ENCODE measurements at regions not wholly inside any gene's neighbourhood (a gene's known extent, or its start where the extent isn't known, plus 50 kb on each side); places are given as distances from the start of the nearest gene placed in this dataset.

- DNase-seq (ENCODE audit: low spot score), result no peak
Observed at GRCh38 chr1:94734963-94735901, 84.9 kb upstream of the SLC44A3 start.

GRCh38 chr1:94731891-94732290 lies 88.3 kb upstream of the SLC44A3 start:
- no peak for DNase-seq (ENCODE audit: low spot score)

GRCh38 chr1:94730450-94730849 lies 89.7 kb upstream of the SLC44A3 start:
- DNase-seq (ENCODE audit: low spot score), result no peak

GRCh38 chr1:94729267-94729666 lies 90.9 kb upstream of the SLC44A3 start:
- no peak for DNase-seq (ENCODE audit: low spot score)

- no peak for DNase-seq (ENCODE audit: low spot score)
Observed at GRCh38 chr1:94727846-94728715, 92.1 kb upstream of the SLC44A3 start.

GRCh38 chr1:94726981-94727685 lies 93.0 kb upstream of the SLC44A3 start:
- DNase-seq (ENCODE audit: low spot score), result no peak

- DNase-seq (ENCODE audit: low spot score), result no peak
Observed at GRCh38 chr1:94725566-94725965, 94.6 kb upstream of the SLC44A3 start.

GRCh38 chr1:94723894-94724293 lies 96.3 kb upstream of the SLC44A3 start:
- DNase-seq (ENCODE audit: low spot score), result no peak

GRCh38 chr1:94723463-94723862 lies 96.7 kb upstream of the SLC44A3 start:
- DNase-seq (ENCODE audit: low spot score), result no peak

GRCh38 chr1:94722181-94722580 lies 98.0 kb upstream of the SLC44A3 start:
- DNase-seq (ENCODE audit: low spot score), result no peak

GRCh38 chr1:94721240-94721639 lies 98.9 kb upstream of the SLC44A3 start:
- DNase-seq (ENCODE audit: low spot score), result no peak

- no peak for DNase-seq (ENCODE audit: low spot score)
Observed at GRCh38 chr1:94719926-94720793, 100.0 kb upstream of the SLC44A3 start.

- no peak for DNase-seq (ENCODE audit: low spot score)
Observed at GRCh38 chr1:94716965-94717364, 103.2 kb upstream of the SLC44A3 start.

GRCh38 chr1:94715321-94715720 lies 104.8 kb upstream of the SLC44A3 start:
- no peak for DNase-seq (ENCODE audit: low spot score)

- no peak for DNase-seq (ENCODE audit: low spot score)
Observed at GRCh38 chr1:94714552-94714951, 105.6 kb upstream of the SLC44A3 start.

- DNase-seq (ENCODE audit: low spot score), result no peak
Observed at GRCh38 chr1:94714152-94714551, 106.0 kb upstream of the SLC44A3 start.

GRCh38 chr1:94713472-94714141 lies 106.5 kb upstream of the SLC44A3 start:
- DNase-seq (ENCODE audit: low spot score), result peak; percentile 81

- no peak for DNase-seq (ENCODE audit: low spot score)
Observed at GRCh38 chr1:94709891-94710581, 110.1 kb upstream of the SLC44A3 start.

- no peak for DNase-seq (ENCODE audit: low spot score)
Observed at GRCh38 chr1:94708811-94709210, 111.3 kb upstream of the SLC44A3 start.

- DNase-seq (ENCODE audit: low spot score), result no peak
Observed at GRCh38 chr1:94708299-94708685, 111.9 kb upstream of the SLC44A3 start.
